ENCODE measurements at regions not wholly inside any gene's neighbourhood (a gene's known extent, or its start where the extent isn't known, plus 50 kb on each side); places are given as distances from the start of the nearest gene placed in this dataset.

- TF ChIP-seq, protein P1, sequence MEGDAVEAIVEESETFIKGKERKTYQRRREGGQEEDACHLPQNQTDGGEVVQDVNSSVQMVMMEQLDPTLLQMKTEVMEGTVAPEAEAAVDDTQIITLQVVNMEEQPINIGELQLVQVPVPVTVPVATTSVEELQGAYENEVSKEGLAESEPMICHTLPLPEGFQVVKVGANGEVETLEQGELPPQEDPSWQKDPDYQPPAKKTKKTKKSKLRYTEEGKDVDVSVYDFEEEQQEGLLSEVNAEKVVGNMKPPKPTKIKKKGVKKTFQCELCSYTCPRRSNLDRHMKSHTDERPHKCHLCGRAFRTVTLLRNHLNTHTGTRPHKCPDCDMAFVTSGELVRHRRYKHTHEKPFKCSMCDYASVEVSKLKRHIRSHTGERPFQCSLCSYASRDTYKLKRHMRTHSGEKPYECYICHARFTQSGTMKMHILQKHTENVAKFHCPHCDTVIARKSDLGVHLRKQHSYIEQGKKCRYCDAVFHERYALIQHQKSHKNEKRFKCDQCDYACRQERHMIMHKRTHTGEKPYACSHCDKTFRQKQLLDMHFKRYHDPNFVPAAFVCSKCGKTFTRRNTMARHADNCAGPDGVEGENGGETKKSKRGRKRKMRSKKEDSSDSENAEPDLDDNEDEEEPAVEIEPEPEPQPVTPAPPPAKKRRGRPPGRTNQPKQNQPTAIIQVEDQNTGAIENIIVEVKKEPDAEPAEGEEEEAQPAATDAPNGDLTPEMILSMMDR (IDR thresholded peaks at IDR 0.05), result no peak
- TF ChIP-seq POLR2A (IDR thresholded peaks at IDR 0.05), result no peak
Measured at GRCh38 chr20:36096435-36096834, 58.1 kb upstream of the EPB41L1 start.

Data from prostate gland (tissue), 2 donors.